Muscle of arm (tissue), 1 donor: ENCODE measurements at regions not wholly inside any gene's neighbourhood (a gene's known extent, or its start where the extent isn't known, plus 50 kb on each side); places are given as distances from the start of the nearest gene placed in this dataset.

ENCODE experiments used
- DNase-seq: peaks from one replicate; pipeline ENCODE4 v3.0.0-alpha.2; 2013

DNA sequence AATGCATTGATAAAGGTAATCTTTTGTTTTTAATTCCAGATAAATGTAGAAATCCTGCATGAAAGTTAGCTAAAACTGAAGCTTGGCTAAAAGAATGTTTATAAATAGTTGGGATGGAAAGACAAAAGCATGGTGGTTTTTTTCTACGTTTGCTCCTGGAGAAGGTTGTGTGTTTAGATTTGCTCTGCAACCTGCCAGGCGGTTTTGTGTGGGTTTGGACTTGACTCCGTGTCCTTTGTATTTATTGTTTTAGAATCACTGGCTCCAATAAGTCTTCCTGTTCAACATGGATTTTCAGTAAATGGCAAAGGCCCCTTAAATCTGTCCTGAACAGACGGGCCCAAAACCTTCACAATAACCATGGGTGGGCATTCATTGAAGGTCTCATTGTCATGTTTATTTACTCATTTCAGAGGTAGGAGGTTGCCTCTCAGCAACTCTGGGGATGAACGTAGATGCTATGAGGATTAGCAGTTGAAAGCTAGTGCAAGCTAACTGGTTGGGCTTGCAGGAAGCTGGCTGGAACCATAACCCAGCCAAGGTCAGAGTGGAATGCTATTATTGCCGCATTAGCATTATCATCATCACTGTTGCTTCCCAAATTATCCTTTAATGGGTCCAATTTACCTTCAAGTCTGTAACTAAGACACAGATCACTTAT lies 60.6 kb upstream of the ADAMTS9 start:
- no peak for DNase-seq

DNA sequence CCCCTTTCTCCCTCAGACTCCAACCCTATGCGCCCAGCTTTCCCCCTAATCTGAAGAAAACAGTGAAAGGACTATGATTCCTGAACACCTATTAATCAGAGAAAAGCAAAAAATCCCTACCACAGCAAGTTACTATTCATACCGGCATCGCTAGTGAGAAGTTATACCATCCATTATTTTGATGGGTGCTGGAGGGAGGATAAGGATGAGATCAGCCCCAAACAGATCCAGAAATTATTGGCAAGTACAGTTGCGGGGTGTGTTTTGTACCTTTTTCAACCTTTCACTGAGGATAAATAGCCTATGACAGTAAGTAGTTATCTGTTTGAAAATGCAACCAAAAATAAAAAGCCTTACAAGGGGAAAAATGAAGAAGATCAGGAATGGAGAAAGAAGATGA lies 59.9 kb upstream of the ADAMTS9 start:
- no peak for DNase-seq

DNA sequence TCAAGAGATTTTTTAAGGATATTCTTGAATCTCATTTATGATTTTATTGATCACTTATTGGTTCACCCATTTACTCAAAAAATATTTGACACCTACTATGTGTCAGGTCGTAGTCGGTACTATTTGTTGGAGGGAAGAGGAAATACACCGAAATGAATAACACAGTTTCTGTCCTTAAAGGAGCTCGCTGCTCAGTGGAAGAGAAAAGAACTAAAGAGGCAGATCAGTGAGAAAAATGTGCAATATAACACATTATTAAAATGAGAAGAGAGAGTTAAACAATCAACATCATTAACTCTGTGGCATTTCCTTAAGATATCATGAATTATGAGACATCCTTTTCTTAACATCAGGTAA lies 56.1 kb upstream of the ADAMTS9 start:
- DNase-seq = no peak

DNA sequence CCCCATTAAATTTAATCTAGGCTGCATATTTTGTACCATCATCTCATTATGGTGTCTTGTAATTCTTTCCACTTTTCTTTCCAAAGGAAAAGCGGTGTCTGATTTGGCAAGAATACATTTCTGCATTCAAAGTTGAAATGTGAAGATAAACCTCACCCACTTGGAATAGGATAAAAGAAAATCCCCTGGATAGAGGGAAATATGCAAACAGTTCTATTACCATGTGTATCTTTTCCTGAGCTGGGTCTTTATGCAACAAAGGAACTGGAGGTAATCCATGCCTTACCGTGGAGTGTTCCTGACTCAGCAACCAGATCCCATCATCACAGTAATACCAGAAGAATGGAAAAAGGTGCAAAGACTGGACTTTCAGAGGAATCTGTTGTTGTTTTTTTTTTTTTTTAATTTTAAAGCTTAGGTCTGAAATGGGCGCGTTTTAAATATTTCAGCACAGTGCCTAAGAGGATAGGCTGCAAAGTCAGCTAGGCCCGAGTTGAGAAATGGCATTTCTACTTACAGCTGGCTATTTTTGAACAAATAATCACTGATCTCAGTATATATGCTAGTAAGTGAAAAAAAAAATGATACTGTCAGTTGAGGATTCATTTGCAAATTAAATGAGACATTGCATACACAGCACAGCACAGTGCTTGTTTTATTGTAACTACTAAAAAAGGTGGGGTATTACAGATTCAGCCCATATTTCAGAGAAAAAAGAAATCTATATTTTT lies 55.5 kb upstream of the ADAMTS9 start:
- no peak for DNase-seq

DNA sequence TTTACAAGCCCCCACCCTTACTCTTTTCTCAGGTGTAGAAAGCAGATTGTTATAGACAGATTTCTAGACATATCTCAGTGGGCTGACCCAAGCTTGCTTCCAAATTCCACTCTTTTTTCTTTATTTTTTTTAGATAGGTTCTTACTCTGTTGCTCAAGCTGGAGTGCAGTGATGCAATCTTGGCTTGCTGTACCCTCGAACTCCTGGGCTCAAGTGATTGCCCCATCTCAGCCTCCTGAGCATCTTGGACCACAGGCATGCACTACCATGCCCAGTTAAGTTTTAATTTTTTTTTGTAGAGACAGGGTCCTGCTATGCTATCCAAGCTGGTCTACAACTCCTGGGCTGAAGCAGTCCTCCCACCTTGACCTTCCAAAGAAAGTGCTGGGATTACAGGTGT lies 53.5 kb upstream of the ADAMTS9 start:
- no peak for DNase-seq

DNA sequence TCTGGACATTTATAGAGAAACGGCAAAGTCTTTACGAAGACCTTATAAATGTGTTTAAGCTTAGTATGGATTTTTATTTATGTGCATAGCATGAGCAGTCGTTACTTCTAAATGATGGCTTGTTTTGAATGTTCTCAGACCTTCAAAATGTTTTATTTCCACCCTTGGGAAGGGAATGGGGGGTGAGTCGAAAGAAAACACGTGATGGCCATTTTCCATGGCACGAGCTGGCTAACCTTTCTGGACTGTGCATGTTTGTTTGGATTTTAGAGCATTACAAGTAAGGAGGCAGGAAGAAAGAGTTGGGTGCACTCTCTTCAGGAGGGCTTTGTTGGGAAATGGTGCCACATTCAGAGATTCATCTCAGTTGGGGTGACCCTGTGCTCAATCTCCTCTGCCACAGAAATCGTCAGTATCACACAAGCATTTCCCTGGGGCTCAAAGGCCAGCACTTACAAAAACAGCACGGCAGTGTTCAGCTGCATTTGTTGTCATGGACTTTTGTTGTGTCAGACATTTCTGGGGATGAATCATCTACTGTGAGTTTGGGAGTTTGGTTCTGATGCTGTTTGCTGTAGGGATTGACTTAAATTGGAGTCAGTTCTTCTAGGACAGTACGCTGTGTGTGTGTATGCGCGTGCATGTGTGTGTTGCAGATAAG lies 52.3 kb upstream of the ADAMTS9 start:
- DNase-seq = no peak
